Spinal cord (tissue), 9 donors: ENCODE measurements at regions not wholly inside any gene's neighbourhood (a gene's known extent, or its start where the extent isn't known, plus 50 kb on each side); places are given as distances from the start of the nearest gene placed in this dataset.

Experiments used
- DNase-seq, 6 donors: peaks; one replicate each; pipeline versions ENCODE4 v3.0.0 to v3.0.0-alpha.2; 2013 to 2015; ENCODE audit warnings: low spot score in 6 of 6, low read depth in 4 of 6
- H3K27ac ChIP-seq: one replicate; pipeline ENCODE4 v1.5.1; 2013; ENCODE audit warnings: low read depth, low read length, control low read depth
- H3K27me3 ChIP-seq: one replicate; pipeline ENCODE4 v1.6.1; 2013; ENCODE audit warnings: low read length; ENCODE audit not compliant: control insufficient read depth, insufficient read depth
- H3K36me3 ChIP-seq: one replicate; pipeline ENCODE4 v1.6.1; 2013; ENCODE audit warnings: low read length; ENCODE audit not compliant: control insufficient read depth, insufficient read depth
- H3K4me1 ChIP-seq: one replicate; pipeline ENCODE4 v1.6.1; 2013; ENCODE audit warnings: low read length; ENCODE audit not compliant: control insufficient read depth, insufficient read depth
- H3K4me3 ChIP-seq: one replicate; pipeline ENCODE4 v1.5.1; 2013; ENCODE audit warnings: low read depth, low read length, control low read depth
- H3K9me3 ChIP-seq: one replicate; pipeline ENCODE4 v1.6.1; 2013; ENCODE audit warnings: low read length; ENCODE audit not compliant: control insufficient read depth, insufficient read depth
- WGBS: methylation state at CpG from one replicate; pipeline ENCODE4 v1.1.5; 2013; ENCODE audit warnings: missing lambda C conversion rate; ENCODE audit not compliant: insufficient coverage; 5-methylcytosine and 5-hydroxymethylcytosine counted together
- donor health status: healthy.

GRCh38 chr5:133769842-133770241 lies 157.5 kb upstream of the FSTL4 start:
- H3K9me3 ChIP-seq, result no peaks in the 10 kb centered on the region
- DNase-seq, result no peak
- no peaks in the 10 kb centered on the region for H3K36me3 ChIP-seq
- H3K4me1 ChIP-seq, result no peaks in the 10 kb centered on the region
- no peak overlapping the region for H3K4me3 ChIP-seq
- H3K27ac ChIP-seq, result no peak overlapping the region
- no peaks in the 10 kb centered on the region for H3K27me3 ChIP-seq
- no CpG with 5 or more reads among the region's 1 CpG for WGBS

- no peak overlapping the region for H3K27ac ChIP-seq
- peaks cover 7% of the 10 kb centered on the region for H3K4me1 ChIP-seq
- 31% methylated on average over 4 of the region's 4 CpGs for WGBS
- H3K36me3 ChIP-seq, result no peaks in the 10 kb centered on the region
- no peak overlapping the region for H3K4me3 ChIP-seq
- no peaks in the 10 kb centered on the region for H3K9me3 ChIP-seq
- no peaks in the 10 kb centered on the region for H3K27me3 ChIP-seq
- peak in 3 of 6 donors; percentile 20 to 61 (median 55) for DNase-seq
These were observed 151.4 kb upstream of the FSTL4 start for GRCh38 chr5:133763744-133764143.

GRCh38 chr5:133761632-133762031 lies 149.3 kb upstream of the FSTL4 start:
- Histone ChIP-seq H3K36me3 (no peaks in the 10 kb centered on the region), H3K27ac (no peak overlapping the region), H3K4me3 (no peak overlapping the region), H3K27me3 (no peaks in the 10 kb centered on the region), H3K4me1 (peaks cover 7% of the 10 kb centered on the region), H3K9me3 (no peaks in the 10 kb centered on the region)
- DNase-seq, result peak in 1 of 6 donors; percentile 51
- WGBS, result no CpG with 5 or more reads among the region's 4 CpGs

- no peak overlapping the region for H3K4me3 ChIP-seq
- peaks cover 7% of the 10 kb centered on the region for H3K4me1 ChIP-seq
- H3K9me3 ChIP-seq, result no peaks in the 10 kb centered on the region
- no peak overlapping the region for H3K27ac ChIP-seq
- no peaks in the 10 kb centered on the region for H3K36me3 ChIP-seq
- 100% methylated on average over 2 of the region's 3 CpGs for WGBS
- H3K27me3 ChIP-seq, result no peaks in the 10 kb centered on the region
- no peak for DNase-seq
These were observed 148.2 kb upstream of the FSTL4 start for GRCh38 chr5:133760532-133760931.

GRCh38 chr5:133758641-133759040 lies 146.3 kb upstream of the FSTL4 start:
- Histone ChIP-seq H3K27me3 (no peaks in the 10 kb centered on the region), H3K4me1 (peaks cover under 1% of the 10 kb centered on the region), H3K27ac (no peak overlapping the region), H3K36me3 (no peaks in the 10 kb centered on the region), H3K4me3 (no peak overlapping the region), H3K9me3 (no peaks in the 10 kb centered on the region)
- WGBS, result no CpG with 5 or more reads among the region's 1 CpG
- DNase-seq, result no peak

- Histone ChIP-seq H3K27ac (no peak overlapping the region), H3K36me3 (no peaks in the 10 kb centered on the region), H3K9me3 (no peaks in the 10 kb centered on the region), H3K4me1 (no peaks in the 10 kb centered on the region), H3K4me3 (no peak overlapping the region), H3K27me3 (peaks cover 3% of the 10 kb centered on the region)
- peak in 1 of 6 donors; percentile 19 for DNase-seq
- WGBS, result 69% methylated on average over 3 of the region's 8 CpGs
These were observed 145.1 kb upstream of the FSTL4 start for GRCh38 chr5:133757396-133757945.

GRCh38 chr5:133756756-133757155 lies 144.4 kb upstream of the FSTL4 start:
- Histone ChIP-seq H3K27ac (no peak overlapping the region), H3K4me3 (no peak overlapping the region), H3K27me3 (peaks cover 3% of the 10 kb centered on the region), H3K4me1 (no peaks in the 10 kb centered on the region), H3K9me3 (no peaks in the 10 kb centered on the region), H3K36me3 (no peaks in the 10 kb centered on the region)
- 73% methylated on average over 3 of the region's 3 CpGs for WGBS
- DNase-seq, result no peak

- 92% methylated on average over 3 of the region's 3 CpGs for WGBS
- no peaks in the 10 kb centered on the region for H3K36me3 ChIP-seq
- no peak for DNase-seq
- H3K27me3 ChIP-seq, result peaks cover 3% of the 10 kb centered on the region
- no peaks in the 10 kb centered on the region for H3K4me1 ChIP-seq
- no peak overlapping the region for H3K4me3 ChIP-seq
- H3K27ac ChIP-seq, result no peak overlapping the region
- no peaks in the 10 kb centered on the region for H3K9me3 ChIP-seq
These were observed 143.7 kb upstream of the FSTL4 start for GRCh38 chr5:133756036-133756435.

GRCh38 chr5:133754575-133755169 lies 142.3 kb upstream of the FSTL4 start:
- Histone ChIP-seq H3K4me3 (no peak overlapping the region), H3K36me3 (no peaks in the 10 kb centered on the region), H3K9me3 (no peaks in the 10 kb centered on the region), H3K4me1 (no peaks in the 10 kb centered on the region), H3K27ac (no peak overlapping the region), H3K27me3 (peaks cover 3% of the 10 kb centered on the region)
- WGBS, result 48% methylated on average over 5 of the region's 5 CpGs
- no peak for DNase-seq

- no peaks in the 10 kb centered on the region for H3K9me3 ChIP-seq
- no peak overlapping the region for H3K4me3 ChIP-seq
- no peak overlapping the region for H3K27ac ChIP-seq
- H3K4me1 ChIP-seq, result no peaks in the 10 kb centered on the region
- H3K36me3 ChIP-seq, result no peaks in the 10 kb centered on the region
- WGBS, result no CpG with 5 or more reads among the region's 3 CpGs
- H3K27me3 ChIP-seq, result peaks cover 4% of the 10 kb centered on the region
- no peak for DNase-seq
These were observed 141.5 kb upstream of the FSTL4 start for GRCh38 chr5:133753856-133754255.
